ENCODE measurements at regions not wholly inside any gene's neighbourhood (a gene's known extent, or its start where the extent isn't known, plus 50 kb on each side); places are given as distances from the start of the nearest gene placed in this dataset.
A peak's percentile ranks its signal among the peaks of the same experiment; 100 is the strongest.
"Not testable (repeated sequence)": the region's sequence is repeated elsewhere in the genome, so short reads cannot be mapped to it uniquely, and the experiment has no call there.

GRCh38 chr15:30827625-30828303 lies 76.0 kb upstream of the FAN1 start:
- H3K9me3 ChIP-seq (ENCODE audit: control insufficient read depth, low read depth, low read length): no peaks in the 10 kb centered on the region
- no peaks in the 10 kb centered on the region for H3K79me1 ChIP-seq (ENCODE audit: insufficient read depth, low read depth, low read length, poor library complexity, severe bottlenecking)
- H3K4me1 Mint-ChIP-seq: peaks cover 9 to 12% of the 10 kb centered on the region in 2 experiments
- H4K5ac ChIP-seq (ENCODE audit: insufficient read length, low read depth, low read length): no peak overlapping the region
- H3K18ac ChIP-seq (ENCODE audit: insufficient read length, low read depth, low read length): no peak overlapping the region
- H2AFZ ChIP-seq (ENCODE audit: low read length): no peak overlapping the region
- H3K4me2 ChIP-seq (ENCODE audit: insufficient read depth, insufficient read length, low read length): no peak overlapping the region
- H4K20me1 ChIP-seq (ENCODE audit: control insufficient read depth, insufficient read depth, insufficient read length): no peaks in the 10 kb centered on the region
- H2BK15ac ChIP-seq (ENCODE audit: low read depth, low read length): no peak overlapping the region
- no peaks in the 10 kb centered on the region for H3K9me3 Mint-ChIP-seq
- no CpG with 5 or more reads among the region's 10 CpGs for WGBS (ENCODE audit: extremely low coverage, insufficient read length, low lambda C conversion rate)
- no peak for TF ChIP-seq CTCF (conservative IDR thresholded peaks at IDR 0.05)
- H3K56ac ChIP-seq (ENCODE audit: insufficient read length, low read depth, low read length): no peak overlapping the region
- H4K8ac ChIP-seq (replicated peaks; ENCODE audit: insufficient read length, low read depth, low read length): no peak overlapping the region
- no peak for DNase-seq
- no peak overlapping the region for H3K4ac ChIP-seq (ENCODE audit: low read depth, low read length)
- no peak overlapping the region for H3T11ph ChIP-seq (ENCODE audit: low read length)
- H3K27ac ChIP-seq (ENCODE audit: insufficient read length, low read depth, low read length): no peak overlapping the region
- no peak overlapping the region for H2BK5ac ChIP-seq (ENCODE audit: insufficient read length, low read length)
- H3K4me1 ChIP-seq (ENCODE audit: insufficient read depth, low read length): no peaks in the 10 kb centered on the region
- no peaks in the 10 kb centered on the region; the same call in 1 of the 2 replicates for H3K27me3 Mint-ChIP-seq (ENCODE audit: low read depth)
- no peak overlapping the region for H3K14ac ChIP-seq (ENCODE audit: insufficient read depth, low read length)
- H3K27ac Mint-ChIP-seq: no peak overlapping the region
- H3K36me3 Mint-ChIP-seq (ENCODE audit: insufficient read depth in 1 of 3, low read depth in 3 of 3): peaks cover 2 to 5% (median 5%) of the 10 kb centered on the region in 3 experiments; a peak in 6 of 7 replicates
- no peak overlapping the region for H2BK20ac ChIP-seq (ENCODE audit: low read depth, low read length, poor library complexity, severe bottlenecking)
- H2BK12ac ChIP-seq (ENCODE audit: insufficient read length, low read depth, low read length): no peak overlapping the region
- no peak overlapping the region for H4K91ac ChIP-seq (ENCODE audit: insufficient read length, low read depth, low read length)
- H3K27me3 ChIP-seq (ENCODE audit: insufficient read depth, low read length): no peaks in the 10 kb centered on the region
- H2BK120ac ChIP-seq (ENCODE audit: low read depth, low read length, poor library complexity, severe bottlenecking): no peak overlapping the region
- no peaks in the 10 kb centered on the region for H3K23me2 ChIP-seq (ENCODE audit: insufficient read length, low read depth, low read length, poor library complexity, severe bottlenecking)
- H3K9ac ChIP-seq (ENCODE audit: extremely low read depth, insufficient read length, low read length): no peak overlapping the region
- no peak overlapping the region for H3K4me3 Mint-ChIP-seq
- H2AK5ac ChIP-seq (ENCODE audit: insufficient read length, low read length): no peak overlapping the region
- H3K23ac ChIP-seq (ENCODE audit: insufficient read length, low read depth, low read length): no peak overlapping the region
- no peaks in the 10 kb centered on the region for H3K79me2 ChIP-seq (ENCODE audit: insufficient read depth, low read length)

- H3K27ac Mint-ChIP-seq; H3K4me1 ChIP-seq (ENCODE audit: insufficient read depth, low read length); H2AK5ac ChIP-seq (ENCODE audit: insufficient read length, low read length); H2BK20ac ChIP-seq (ENCODE audit: low read depth, low read length, poor library complexity, severe bottlenecking); H2BK120ac ChIP-seq (ENCODE audit: low read depth, low read length, poor library complexity, severe bottlenecking); H4K20me1 ChIP-seq (ENCODE audit: control insufficient read depth, insufficient read depth, insufficient read length); H2BK5ac ChIP-seq (ENCODE audit: insufficient read length, low read length); H3K23me2 ChIP-seq (ENCODE audit: insufficient read length, low read depth, low read length, poor library complexity, severe bottlenecking); H3K27me3 Mint-ChIP-seq (ENCODE audit: low read depth); H3K56ac ChIP-seq (ENCODE audit: insufficient read length, low read depth, low read length); H2BK15ac ChIP-seq (ENCODE audit: low read depth, low read length); H3K27ac ChIP-seq (ENCODE audit: insufficient read length, low read depth, low read length); H3K79me2 ChIP-seq (ENCODE audit: insufficient read depth, low read length); H4K91ac ChIP-seq (ENCODE audit: insufficient read length, low read depth, low read length); H2AFZ ChIP-seq (ENCODE audit: low read length); H2BK12ac ChIP-seq (ENCODE audit: insufficient read length, low read depth, low read length); H3K9me3 Mint-ChIP-seq; H3K9me3 ChIP-seq (ENCODE audit: control insufficient read depth, low read depth, low read length); H3K36me3 Mint-ChIP-seq (ENCODE audit: insufficient read depth in 1 of 3, low read depth in 3 of 3); H3K18ac ChIP-seq (ENCODE audit: insufficient read length, low read depth, low read length); H3K79me1 ChIP-seq (ENCODE audit: insufficient read depth, low read depth, low read length, poor library complexity, severe bottlenecking); H3K4me3 Mint-ChIP-seq; H4K5ac ChIP-seq (ENCODE audit: insufficient read length, low read depth, low read length); H3K4ac ChIP-seq (ENCODE audit: low read depth, low read length); H3K4me2 ChIP-seq (ENCODE audit: insufficient read depth, insufficient read length, low read length); H3K23ac ChIP-seq (ENCODE audit: insufficient read length, low read depth, low read length); H3T11ph ChIP-seq (ENCODE audit: low read length); H3K14ac ChIP-seq (ENCODE audit: insufficient read depth, low read length); H3K27me3 ChIP-seq (ENCODE audit: insufficient read depth, low read length); H3K4me1 Mint-ChIP-seq; H3K9ac ChIP-seq (ENCODE audit: extremely low read depth, insufficient read length, low read length); H4K8ac ChIP-seq (replicated peaks; ENCODE audit: insufficient read length, low read depth, low read length): not testable (repeated sequence)
- DNase-seq: peak; percentile 51
- WGBS (ENCODE audit: extremely low coverage, insufficient read length, low lambda C conversion rate): no CpG with 5 or more reads among the region's 8 CpGs
These were observed 75.4 kb upstream of the FAN1 start for GRCh38 chr15:30828304-30828639.
